ENCODE measurements at regions not wholly inside any gene's neighbourhood (a gene's known extent, or its start where the extent isn't known, plus 50 kb on each side); places are given as distances from the start of the nearest gene placed in this dataset.

DNA sequence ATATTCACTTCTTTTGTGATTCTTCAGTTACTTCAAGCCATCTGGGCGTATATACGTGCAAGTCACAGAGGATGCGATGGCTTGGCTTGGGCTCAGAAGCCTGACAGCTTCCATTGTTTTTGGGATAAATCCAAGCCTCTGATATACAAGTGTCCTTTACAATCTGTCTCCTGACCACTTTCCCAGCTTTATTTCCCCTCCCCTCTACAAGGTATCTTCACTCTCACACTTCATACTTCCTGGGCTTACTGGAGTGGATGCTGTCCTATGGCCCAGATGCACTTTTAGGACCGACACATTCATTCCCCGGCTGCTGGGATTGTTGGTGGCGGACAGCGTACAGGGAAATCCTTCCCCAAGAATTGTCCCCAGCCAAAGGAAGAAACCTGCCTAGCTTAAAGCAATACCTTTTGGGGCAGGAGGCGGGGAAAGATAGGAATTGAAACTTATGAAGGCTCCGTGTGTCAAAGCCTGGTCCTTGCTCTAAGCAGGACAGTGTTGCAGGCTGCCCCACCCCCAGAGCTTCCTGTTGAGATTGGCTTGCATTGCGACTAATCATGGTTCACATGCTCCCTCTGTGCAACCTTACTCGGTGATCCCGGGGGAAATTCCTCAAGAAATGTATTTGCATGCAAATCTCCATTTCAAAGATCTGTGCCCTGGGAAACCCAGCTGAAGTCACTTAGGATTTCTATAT, 802.9 kb upstream of the ID2 start:
- TF ChIP-seq EP300 (IDR thresholded peaks at IDR 0.05) (no peak), POLR2A (IDR thresholded peaks at IDR 0.05) (no peak)
- TF ChIP-seq, protein P1, sequence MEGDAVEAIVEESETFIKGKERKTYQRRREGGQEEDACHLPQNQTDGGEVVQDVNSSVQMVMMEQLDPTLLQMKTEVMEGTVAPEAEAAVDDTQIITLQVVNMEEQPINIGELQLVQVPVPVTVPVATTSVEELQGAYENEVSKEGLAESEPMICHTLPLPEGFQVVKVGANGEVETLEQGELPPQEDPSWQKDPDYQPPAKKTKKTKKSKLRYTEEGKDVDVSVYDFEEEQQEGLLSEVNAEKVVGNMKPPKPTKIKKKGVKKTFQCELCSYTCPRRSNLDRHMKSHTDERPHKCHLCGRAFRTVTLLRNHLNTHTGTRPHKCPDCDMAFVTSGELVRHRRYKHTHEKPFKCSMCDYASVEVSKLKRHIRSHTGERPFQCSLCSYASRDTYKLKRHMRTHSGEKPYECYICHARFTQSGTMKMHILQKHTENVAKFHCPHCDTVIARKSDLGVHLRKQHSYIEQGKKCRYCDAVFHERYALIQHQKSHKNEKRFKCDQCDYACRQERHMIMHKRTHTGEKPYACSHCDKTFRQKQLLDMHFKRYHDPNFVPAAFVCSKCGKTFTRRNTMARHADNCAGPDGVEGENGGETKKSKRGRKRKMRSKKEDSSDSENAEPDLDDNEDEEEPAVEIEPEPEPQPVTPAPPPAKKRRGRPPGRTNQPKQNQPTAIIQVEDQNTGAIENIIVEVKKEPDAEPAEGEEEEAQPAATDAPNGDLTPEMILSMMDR (IDR thresholded peaks at IDR 0.05) = no peak
